MM.1S (cell line): ENCODE measurements at regions not wholly inside any gene's neighbourhood (a gene's known extent, or its start where the extent isn't known, plus 50 kb on each side); places are given as distances from the start of the nearest gene placed in this dataset.

Source experiments
- DNase-seq: peaks from one replicate; pipeline ENCODE4 v3.0.0-alpha.2; 2015
- H2AFZ ChIP-seq: fragments of 300-600 bp; sonication (generic); 2 replicates; pipeline ENCODE4 v1.6.0; 2016; ENCODE audit warnings: antibody characterized with exemption, low read length
- H3F3A ChIP-seq: fragments of 300-600 bp; sonication (generic); 2 replicates; pipeline ENCODE4 v1.6.1; 2016; ENCODE audit warnings: mild to moderate bottlenecking, antibody characterized with exemption, low read length, moderate library complexity, mixed read lengths; ENCODE audit not compliant: insufficient read depth
- H3K27ac ChIP-seq: fragments of 300-600 bp; sonication (generic); 2 replicates; pipeline ENCODE4 v1.5.1; 2016; ENCODE audit warnings: mild to moderate bottlenecking, low read length
- H3K27me3 ChIP-seq: fragments of 300-600 bp; sonication (generic); replicated peaks from 2 replicates; pipeline ENCODE4 v1.6.0; 2016; ENCODE audit warnings: low read length; ENCODE audit not compliant: insufficient read depth
- H3K36me3 ChIP-seq: fragments of 300-600 bp; sonication (generic); replicated peaks from 2 replicates; pipeline ENCODE4 v1.6.1; 2016; ENCODE audit warnings: mild to moderate bottlenecking, low read length, mixed read lengths; ENCODE audit not compliant: insufficient read depth
- H3K4me1 ChIP-seq: fragments of 300-600 bp; sonication (generic); 2 replicates; pipeline ENCODE4 v1.6.1; 2016; ENCODE audit warnings: low read length, mixed read lengths
- H3K4me2 ChIP-seq: fragments of 300-600 bp; sonication (generic); 2 replicates; pipeline ENCODE4 v1.6.0; 2016; ENCODE audit warnings: low read depth, low read length
- H3K4me3 ChIP-seq: fragments of 300-600 bp; sonication (generic); 2 replicates; pipeline ENCODE4 v1.5.1; 2016; ENCODE audit warnings: low read length, mixed read lengths
- H3K79me2 ChIP-seq: fragments of 300-600 bp; sonication (generic); 2 replicates; pipeline ENCODE4 v1.6.1; 2016; ENCODE audit warnings: mixed run types, low read length, mixed read lengths
- H3K9ac ChIP-seq: fragments of 300-600 bp; sonication (generic); 2 replicates; pipeline ENCODE4 v1.6.1; 2016; ENCODE audit warnings: low read length, mixed read lengths
- H3K9me2 ChIP-seq: fragments of 300-600 bp; sonication (generic); replicated peaks from 2 replicates; pipeline ENCODE4 v1.6.1; 2016; ENCODE audit warnings: mild to moderate bottlenecking, low read length, mixed read lengths; ENCODE audit not compliant: insufficient read depth
- H3K9me3 ChIP-seq: fragments of 300-600 bp; sonication (generic); replicated peaks from 2 replicates; pipeline ENCODE4 v1.6.1; 2016; ENCODE audit warnings: mild to moderate bottlenecking, low read length, mixed read lengths; ENCODE audit not compliant: insufficient read depth
- H4K20me1 ChIP-seq: fragments of 300-600 bp; sonication (generic); 2 replicates; pipeline ENCODE4 v1.6.1; 2016; ENCODE audit warnings: mild to moderate bottlenecking, low read length, moderate library complexity, mixed read lengths; ENCODE audit not compliant: insufficient read depth
- EZH2 ChIP-seq: fragments of 300-600 bp; sonication (generic); optimal IDR thresholded peaks from 2 replicates; pipeline ENCODE3; 2017; ENCODE audit warnings: low read depth, mild to moderate bottlenecking, antibody characterized with exemption, low read length, mixed read lengths
- EZH2phosphoT487 ChIP-seq: fragments of 300-600 bp; sonication (generic); IDR thresholded peaks from 2 replicates; pipeline ENCODE4 v1.6.1; 2018; ENCODE audit warnings: antibody characterized with exemption, low read length
- TF ChIP-seq, protein P1 (sequence below): fragments of 300-600 bp; sonication (generic); IDR thresholded peaks from 2 replicates; pipeline ENCODE4 v1.5.1; 2016; ENCODE audit warnings: antibody characterized with exemption, low read length, mixed read lengths

DNA sequence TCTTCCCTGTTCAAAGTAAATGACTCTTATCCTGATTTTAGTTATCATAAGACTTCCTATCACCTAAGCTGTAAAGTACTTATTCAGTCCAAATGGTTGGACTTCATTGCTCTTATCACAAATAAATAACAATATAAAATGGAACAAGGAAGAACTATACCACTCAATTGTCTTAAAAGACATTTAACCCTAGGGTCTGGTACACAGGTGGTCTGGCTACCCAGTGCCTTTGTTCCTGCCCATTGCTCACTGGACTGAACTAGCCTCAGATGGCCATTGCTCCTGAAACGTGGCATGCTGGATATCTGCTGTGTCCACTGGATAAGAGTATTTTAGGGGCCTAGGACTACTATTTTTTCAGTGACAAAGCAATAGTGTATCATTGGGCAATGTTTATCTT is 574.3 kb upstream of the CA10 start:
- DNase-seq = no peak
- H3K79me2 ChIP-seq = no peaks in the 10 kb centered on the region
- H3K4me2 ChIP-seq = no peak overlapping the region
- no peak overlapping the region for H3K27ac ChIP-seq
- no peak overlapping the region for H2AFZ ChIP-seq
- no peaks in the 10 kb centered on the region for H3K9me3 ChIP-seq
- no peak overlapping the region for H3K9ac ChIP-seq
- H3K4me1 ChIP-seq = no peaks in the 10 kb centered on the region
- H3K36me3 ChIP-seq = no peaks in the 10 kb centered on the region
- no peaks in the 10 kb centered on the region for H3F3A ChIP-seq
- TF ChIP-seq, protein P1, sequence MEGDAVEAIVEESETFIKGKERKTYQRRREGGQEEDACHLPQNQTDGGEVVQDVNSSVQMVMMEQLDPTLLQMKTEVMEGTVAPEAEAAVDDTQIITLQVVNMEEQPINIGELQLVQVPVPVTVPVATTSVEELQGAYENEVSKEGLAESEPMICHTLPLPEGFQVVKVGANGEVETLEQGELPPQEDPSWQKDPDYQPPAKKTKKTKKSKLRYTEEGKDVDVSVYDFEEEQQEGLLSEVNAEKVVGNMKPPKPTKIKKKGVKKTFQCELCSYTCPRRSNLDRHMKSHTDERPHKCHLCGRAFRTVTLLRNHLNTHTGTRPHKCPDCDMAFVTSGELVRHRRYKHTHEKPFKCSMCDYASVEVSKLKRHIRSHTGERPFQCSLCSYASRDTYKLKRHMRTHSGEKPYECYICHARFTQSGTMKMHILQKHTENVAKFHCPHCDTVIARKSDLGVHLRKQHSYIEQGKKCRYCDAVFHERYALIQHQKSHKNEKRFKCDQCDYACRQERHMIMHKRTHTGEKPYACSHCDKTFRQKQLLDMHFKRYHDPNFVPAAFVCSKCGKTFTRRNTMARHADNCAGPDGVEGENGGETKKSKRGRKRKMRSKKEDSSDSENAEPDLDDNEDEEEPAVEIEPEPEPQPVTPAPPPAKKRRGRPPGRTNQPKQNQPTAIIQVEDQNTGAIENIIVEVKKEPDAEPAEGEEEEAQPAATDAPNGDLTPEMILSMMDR = no peak
- no peak for TF ChIP-seq EZH2phosphoT487
- no peak for TF ChIP-seq EZH2
- H4K20me1 ChIP-seq = no peaks in the 10 kb centered on the region
- H3K9me2 ChIP-seq = no peaks in the 10 kb centered on the region
- no peak overlapping the region for H3K4me3 ChIP-seq
- H3K27me3 ChIP-seq = no peaks in the 10 kb centered on the region

DNA sequence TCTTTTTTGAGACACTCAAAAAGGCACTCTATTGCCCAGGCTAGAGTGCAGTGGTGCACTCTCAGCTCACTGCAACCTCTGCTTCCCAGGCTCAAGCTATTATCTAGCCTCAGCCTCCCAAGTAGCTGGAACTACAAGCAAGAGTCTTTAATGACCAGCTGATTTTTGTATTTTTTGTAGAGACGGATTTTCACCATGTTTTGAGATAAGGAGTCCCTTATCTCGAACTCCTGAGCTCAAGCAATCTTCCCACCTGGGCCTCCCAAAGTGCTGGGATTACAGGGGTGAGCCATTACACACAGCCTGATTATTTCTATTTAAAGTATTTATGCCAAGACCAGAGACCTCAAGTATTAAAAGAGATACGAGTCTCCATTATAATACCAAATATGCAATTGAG is 566.1 kb upstream of the CA10 start:
- no peak overlapping the region for H3K9ac ChIP-seq
- no peaks in the 10 kb centered on the region for H3K36me3 ChIP-seq
- no peaks in the 10 kb centered on the region for H3K79me2 ChIP-seq
- no peak for DNase-seq
- no peak overlapping the region for H2AFZ ChIP-seq
- H3K4me2 ChIP-seq = no peak overlapping the region
- H3F3A ChIP-seq = no peaks in the 10 kb centered on the region
- no peaks in the 10 kb centered on the region for H3K27me3 ChIP-seq
- no peaks in the 10 kb centered on the region for H3K9me3 ChIP-seq
- TF ChIP-seq EZH2 = no peak
- H3K9me2 ChIP-seq = no peaks in the 10 kb centered on the region
- H4K20me1 ChIP-seq = no peaks in the 10 kb centered on the region
- H3K27ac ChIP-seq = no peak overlapping the region
- no peak overlapping the region for H3K4me3 ChIP-seq
- no peaks in the 10 kb centered on the region for H3K4me1 ChIP-seq

DNA sequence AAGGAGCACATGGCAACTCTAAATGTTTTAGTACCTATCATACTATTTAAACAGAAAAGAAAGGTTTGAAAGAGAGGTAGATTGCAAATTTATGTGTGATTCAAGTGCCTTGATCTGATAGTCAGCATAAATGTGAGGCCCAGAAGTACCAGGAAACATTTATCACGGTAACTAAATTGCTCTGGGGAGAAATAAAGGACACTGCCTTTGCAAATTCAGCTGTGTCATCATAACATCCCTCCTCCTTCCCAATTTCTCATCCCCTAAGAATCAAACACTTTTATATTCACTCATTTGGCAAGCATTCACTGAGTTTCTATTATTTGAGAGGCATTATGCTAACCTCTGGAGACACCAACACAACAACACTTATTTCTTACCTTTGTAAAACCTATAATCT is 563.4 kb upstream of the CA10 start:
- no peaks in the 10 kb centered on the region for H3K36me3 ChIP-seq
- no peak overlapping the region for H3K27ac ChIP-seq
- no peak for DNase-seq
- no peaks in the 10 kb centered on the region for H4K20me1 ChIP-seq
- no peaks in the 10 kb centered on the region for H3K9me3 ChIP-seq
- no peaks in the 10 kb centered on the region for H3F3A ChIP-seq
- no peaks in the 10 kb centered on the region for H3K27me3 ChIP-seq
- H3K9me2 ChIP-seq = no peaks in the 10 kb centered on the region
- no peaks in the 10 kb centered on the region for H3K4me1 ChIP-seq
- no peak overlapping the region for H3K9ac ChIP-seq
- no peak overlapping the region for H2AFZ ChIP-seq
- TF ChIP-seq, protein P1 = no peak
- no peak for TF ChIP-seq EZH2
- TF ChIP-seq EZH2phosphoT487 = no peak
- no peak overlapping the region for H3K4me3 ChIP-seq
- H3K4me2 ChIP-seq = no peak overlapping the region
- no peaks in the 10 kb centered on the region for H3K79me2 ChIP-seq

DNA sequence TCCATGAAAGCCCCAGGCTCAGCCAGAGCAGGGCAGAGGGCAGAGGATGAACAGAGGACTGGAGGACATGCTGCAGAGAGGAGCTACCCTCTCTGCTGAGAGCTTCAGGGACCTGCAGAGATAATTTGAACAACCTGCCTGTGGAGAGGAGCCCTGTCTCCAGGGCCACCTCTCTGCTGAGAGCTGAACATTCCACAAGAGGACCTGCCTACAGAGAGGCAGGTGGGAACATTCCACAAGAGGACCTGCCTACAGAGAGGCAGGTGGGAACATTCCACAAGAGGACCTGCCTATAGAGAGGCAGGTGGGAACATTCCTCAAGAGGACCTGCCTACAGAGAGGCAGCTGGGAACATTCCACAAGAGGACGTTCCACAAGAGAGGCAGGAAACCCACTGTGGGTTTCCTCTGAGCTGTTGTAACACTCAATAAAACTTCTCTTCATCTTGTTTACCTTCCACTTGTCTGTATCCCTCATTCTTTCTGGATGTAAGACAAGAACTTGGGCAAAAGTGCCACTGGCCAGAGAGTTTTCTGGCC is 551.9 kb upstream of the CA10 start:
- TF ChIP-seq EZH2 (no peak), EZH2phosphoT487 (no peak)
- TF ChIP-seq, protein P1 = no peak
- H3K27ac ChIP-seq = no peak overlapping the region
- DNase-seq = no peak
- H3K9me2 ChIP-seq = no peaks in the 10 kb centered on the region
- H3K4me1 ChIP-seq = no peaks in the 10 kb centered on the region
- no peaks in the 10 kb centered on the region for H3K9me3 ChIP-seq
- no peaks in the 10 kb centered on the region for H4K20me1 ChIP-seq
- no peak overlapping the region for H3K4me3 ChIP-seq
- H3K79me2 ChIP-seq = no peaks in the 10 kb centered on the region
- H3K27me3 ChIP-seq = no peaks in the 10 kb centered on the region
- no peaks in the 10 kb centered on the region for H3K36me3 ChIP-seq
- no peak overlapping the region for H3K9ac ChIP-seq
- H3F3A ChIP-seq = no peaks in the 10 kb centered on the region
- no peak overlapping the region for H2AFZ ChIP-seq
- H3K4me2 ChIP-seq = no peak overlapping the region
